WTC11 (cell line): ENCODE measurements at regions not wholly inside any gene's neighbourhood (a gene's known extent, or its start where the extent isn't known, plus 50 kb on each side); places are given as distances from the start of the nearest gene placed in this dataset.

Experiments
- ATAC-seq: fragments of 200-7000 bp; cut with Tn5 transposase; 2 replicates; pipeline ENCODE4 v1.10.0; 2021; ENCODE audit warnings: mild to moderate bottlenecking, moderate library complexity
- CTCF ChIA-PET: fragments of 300-600 bp; sonication (Branson Sonifier 250); formaldehyde crosslinking; loops from one replicate; lab custom pipeline; 2021; ENCODE audit warnings: antibody characterized with exemption; lab: Charles Lee
- POLR2A ChIA-PET: fragments of 350-600 bp; sonication (Branson Sonifier 250); formaldehyde crosslinking; loops from one replicate; lab custom pipeline; 2021; ENCODE audit warnings: antibody characterized with exemption; lab: Charles Lee
- DNase-seq: peaks from one replicate; pipeline ENCODE4 v3.0.0; 2021; ENCODE audit warnings: low spot score
- H3K27ac Mint-ChIP-seq: 2 replicates; pipeline ENCODE4 v1.8.0; 2021; ENCODE audit warnings: mixed read lengths
- H3K27me3 Mint-ChIP-seq: 2 replicates; pipeline ENCODE4 v1.8.0; 2021; ENCODE audit warnings: low read depth, mild to moderate bottlenecking, moderate library complexity, mixed read lengths
- H3K36me3 Mint-ChIP-seq: 2 replicates; pipeline ENCODE4 v1.8.0; 2021; ENCODE audit warnings: mixed read lengths
- H3K4me1 Mint-ChIP-seq: 2 replicates; pipeline ENCODE4 v1.8.0; 2022; ENCODE audit warnings: mixed read lengths
- H3K4me3 Mint-ChIP-seq: 2 replicates; pipeline ENCODE4 v1.8.0; 2021; ENCODE audit warnings: mild to moderate bottlenecking, moderate library complexity, mixed read lengths
- H3K9me3 Mint-ChIP-seq: 2 replicates; pipeline ENCODE4 v1.8.0; 2021; ENCODE audit warnings: mixed read lengths
- AFF4 ChIP-seq: sonication (generic); formaldehyde crosslinking; IDR thresholded peaks from 2 replicates; pipeline ENCODE4 v1.8.1; 2023; ENCODE audit warnings: mild to moderate bottlenecking, missing genetic modification reagents, borderline replicate concordance
- ETV6 ChIP-seq: sonication (generic); formaldehyde crosslinking; IDR thresholded peaks from 2 replicates; pipeline ENCODE4 v1.8.1; 2022; ENCODE audit warnings: mild to moderate bottlenecking, missing genetic modification reagents
- FOXP1 ChIP-seq: sonication (generic); formaldehyde crosslinking; IDR thresholded peaks from 2 replicates; pipeline ENCODE4 v1.8.0; 2022; ENCODE audit warnings: missing genetic modification reagents, mild to moderate bottlenecking, moderate library complexity, borderline replicate concordance
- FOXP4 ChIP-seq: sonication (generic); formaldehyde crosslinking; IDR thresholded peaks from 2 replicates; pipeline ENCODE4 v1.8.0; 2022; ENCODE audit warnings: mild to moderate bottlenecking, missing genetic modification reagents
- NFATC4 ChIP-seq: fragments of 250-450 bp; sonication (Bioruptor Pico); IDR thresholded peaks from 2 replicates; pipeline ENCODE4 v1.9.0; 2021; ENCODE audit warnings: mild to moderate bottlenecking
- NFE2L1 ChIP-seq: sonication (generic); formaldehyde crosslinking; IDR thresholded peaks from 2 replicates; pipeline ENCODE4 v1.8.1; 2023; ENCODE audit warnings: missing genetic modification reagents
- NR1H2 ChIP-seq: sonication (generic); formaldehyde crosslinking; IDR thresholded peaks from 2 replicates; pipeline ENCODE4 v1.9.0; 2021; ENCODE audit warnings: mild to moderate bottlenecking, moderate library complexity, missing genetic modification reagents
- NR2C2 ChIP-seq: sonication (generic); formaldehyde crosslinking; IDR thresholded peaks from 2 replicates; pipeline ENCODE4 v1.8.0; 2022; ENCODE audit warnings: mild to moderate bottlenecking, missing genetic modification reagents
- RORB ChIP-seq: fragments of 250-450 bp; sonication (Bioruptor Pico); IDR thresholded peaks from 2 replicates; pipeline ENCODE4 v1.9.0; 2021; ENCODE audit warnings: mild to moderate bottlenecking
- SP1 ChIP-seq: sonication (generic); formaldehyde crosslinking; conservative IDR thresholded peaks from 2 replicates; pipeline ENCODE4 v1.8.1; 2022; ENCODE audit warnings: missing genetic modification reagents
- ZBTB21 ChIP-seq: sonication (generic); formaldehyde crosslinking; IDR thresholded peaks from 2 replicates; pipeline ENCODE4 v1.8.1; 2023; ENCODE audit warnings: mild to moderate bottlenecking, missing genetic modification reagents, borderline replicate concordance
- ZMAT4 ChIP-seq: fragments of 250-450 bp; sonication (Bioruptor Pico); IDR thresholded peaks from 2 replicates; pipeline ENCODE4 v1.9.0; 2021; ENCODE audit warnings: mild to moderate bottlenecking
- ZNF396 ChIP-seq: fragments of 250-450 bp; sonication (Bioruptor Pico); IDR thresholded peaks from 2 replicates; pipeline ENCODE4 v1.8.0; 2021; ENCODE audit warnings: mild to moderate bottlenecking, moderate library complexity, borderline replicate concordance
- TF ChIP-seq, protein P1 (sequence below): sonication (generic); formaldehyde crosslinking; conservative IDR thresholded peaks from 2 replicates; pipeline ENCODE4 v1.8.1; 2023; ENCODE audit warnings: mild to moderate bottlenecking, low read depth, missing genetic modification reagents, moderate library complexity
- TF ChIP-seq, protein P2 (sequence below): sonication (generic); formaldehyde crosslinking; IDR thresholded peaks from 2 replicates; pipeline ENCODE4 v1.8.1; 2022; ENCODE audit warnings: low read depth, mild to moderate bottlenecking, moderate library complexity, missing genetic modification reagents, borderline replicate concordance
- TF ChIP-seq, protein P3 (sequence below): fragments of 250-450 bp; sonication (Bioruptor Pico); IDR thresholded peaks from 2 replicates; pipeline ENCODE4 v1.8.0; 2021; ENCODE audit warnings: mild to moderate bottlenecking
- TF ChIP-seq, protein P4 (sequence below): sonication (generic); formaldehyde crosslinking; IDR thresholded peaks from 2 replicates; pipeline ENCODE4 v1.8.1; 2022; ENCODE audit warnings: mild to moderate bottlenecking, missing genetic modification reagents, moderate library complexity, borderline replicate concordance

DNA sequence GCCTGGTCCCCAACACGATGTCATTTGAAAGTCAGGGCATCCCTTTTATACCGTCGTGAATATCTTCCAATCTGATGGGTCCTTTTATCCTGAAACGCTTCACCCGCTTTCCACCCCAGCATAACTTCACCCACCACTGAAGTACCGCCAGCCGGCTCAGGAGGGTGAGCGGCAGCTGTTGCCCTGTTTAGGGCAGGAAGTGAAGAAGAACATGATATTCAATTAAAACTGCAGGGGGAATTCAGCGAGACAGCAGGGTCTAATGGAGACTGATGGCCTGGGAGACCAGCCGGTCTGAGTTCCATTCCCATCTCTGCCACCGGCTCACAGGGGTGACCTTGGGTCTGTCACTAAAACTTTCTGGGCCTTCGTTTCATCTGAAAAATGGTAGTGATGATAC lies 68.2 kb upstream of the EGFLAM start:
- ATAC-seq (no peak), DNase-seq (no peak)
- peaks cover 6% of the 10 kb centered on the region; the same call in 1 of the 2 replicates for H3K27me3 Mint-ChIP-seq
- ChIA-PET POLR2A (no interaction called here), CTCF (interaction anchor here (2.6 kb wide), 1 partner anchor 238 kb away, joined by 10 read pairs; no protein-coding TSS in a partner anchor)
- H3K4me1 Mint-ChIP-seq = peaks cover 22% of the 10 kb centered on the region
- H3K4me3 Mint-ChIP-seq = no peak overlapping the region
- no peaks in the 10 kb centered on the region for H3K36me3 Mint-ChIP-seq
- no peaks in the 10 kb centered on the region; the same call in 1 of the 2 replicates for H3K9me3 Mint-ChIP-seq
- TF ChIP-seq AFF4 (CRISPR knock-in tag) (no peak), RORB (CRISPR knock-in tag) (no peak), FOXP4 (CRISPR knock-in tag) (no peak), ZMAT4 (CRISPR knock-in tag) (no peak), ZBTB21 (CRISPR knock-in tag) (no peak), NFE2L1 (CRISPR knock-in tag) (no peak), ETV6 (CRISPR knock-in tag) (no peak), FOXP1 (CRISPR knock-in tag) (no peak), NFATC4 (CRISPR knock-in tag) (no peak), SP1 (CRISPR knock-in tag) (no peak), ZNF396 (no peak), NR2C2 (no peak), NR1H2 (CRISPR knock-in tag) (no peak)
- TF ChIP-seq, protein P1, sequence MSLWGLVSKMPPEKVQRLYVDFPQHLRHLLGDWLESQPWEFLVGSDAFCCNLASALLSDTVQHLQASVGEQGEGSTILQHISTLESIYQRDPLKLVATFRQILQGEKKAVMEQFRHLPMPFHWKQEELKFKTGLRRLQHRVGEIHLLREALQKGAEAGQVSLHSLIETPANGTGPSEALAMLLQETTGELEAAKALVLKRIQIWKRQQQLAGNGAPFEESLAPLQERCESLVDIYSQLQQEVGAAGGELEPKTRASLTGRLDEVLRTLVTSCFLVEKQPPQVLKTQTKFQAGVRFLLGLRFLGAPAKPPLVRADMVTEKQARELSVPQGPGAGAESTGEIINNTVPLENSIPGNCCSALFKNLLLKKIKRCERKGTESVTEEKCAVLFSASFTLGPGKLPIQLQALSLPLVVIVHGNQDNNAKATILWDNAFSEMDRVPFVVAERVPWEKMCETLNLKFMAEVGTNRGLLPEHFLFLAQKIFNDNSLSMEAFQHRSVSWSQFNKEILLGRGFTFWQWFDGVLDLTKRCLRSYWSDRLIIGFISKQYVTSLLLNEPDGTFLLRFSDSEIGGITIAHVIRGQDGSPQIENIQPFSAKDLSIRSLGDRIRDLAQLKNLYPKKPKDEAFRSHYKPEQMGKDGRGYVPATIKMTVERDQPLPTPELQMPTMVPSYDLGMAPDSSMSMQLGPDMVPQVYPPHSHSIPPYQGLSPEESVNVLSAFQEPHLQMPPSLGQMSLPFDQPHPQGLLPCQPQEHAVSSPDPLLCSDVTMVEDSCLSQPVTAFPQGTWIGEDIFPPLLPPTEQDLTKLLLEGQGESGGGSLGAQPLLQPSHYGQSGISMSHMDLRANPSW (CRISPR knock-in tag) = no peak
- TF ChIP-seq, protein P2, sequence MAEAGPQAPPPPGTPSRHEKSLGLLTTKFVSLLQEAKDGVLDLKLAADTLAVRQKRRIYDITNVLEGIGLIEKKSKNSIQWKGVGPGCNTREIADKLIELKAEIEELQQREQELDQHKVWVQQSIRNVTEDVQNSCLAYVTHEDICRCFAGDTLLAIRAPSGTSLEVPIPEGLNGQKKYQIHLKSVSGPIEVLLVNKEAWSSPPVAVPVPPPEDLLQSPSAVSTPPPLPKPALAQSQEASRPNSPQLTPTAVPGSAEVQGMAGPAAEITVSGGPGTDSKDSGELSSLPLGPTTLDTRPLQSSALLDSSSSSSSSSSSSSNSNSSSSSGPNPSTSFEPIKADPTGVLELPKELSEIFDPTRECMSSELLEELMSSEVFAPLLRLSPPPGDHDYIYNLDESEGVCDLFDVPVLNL = no peak
- TF ChIP-seq, protein P3, sequence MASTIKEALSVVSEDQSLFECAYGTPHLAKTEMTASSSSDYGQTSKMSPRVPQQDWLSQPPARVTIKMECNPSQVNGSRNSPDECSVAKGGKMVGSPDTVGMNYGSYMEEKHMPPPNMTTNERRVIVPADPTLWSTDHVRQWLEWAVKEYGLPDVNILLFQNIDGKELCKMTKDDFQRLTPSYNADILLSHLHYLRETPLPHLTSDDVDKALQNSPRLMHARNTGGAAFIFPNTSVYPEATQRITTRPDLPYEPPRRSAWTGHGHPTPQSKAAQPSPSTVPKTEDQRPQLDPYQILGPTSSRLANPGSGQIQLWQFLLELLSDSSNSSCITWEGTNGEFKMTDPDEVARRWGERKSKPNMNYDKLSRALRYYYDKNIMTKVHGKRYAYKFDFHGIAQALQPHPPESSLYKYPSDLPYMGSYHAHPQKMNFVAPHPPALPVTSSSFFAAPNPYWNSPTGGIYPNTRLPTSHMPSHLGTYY (CRISPR knock-in tag) = no peak
- TF ChIP-seq, protein P4, sequence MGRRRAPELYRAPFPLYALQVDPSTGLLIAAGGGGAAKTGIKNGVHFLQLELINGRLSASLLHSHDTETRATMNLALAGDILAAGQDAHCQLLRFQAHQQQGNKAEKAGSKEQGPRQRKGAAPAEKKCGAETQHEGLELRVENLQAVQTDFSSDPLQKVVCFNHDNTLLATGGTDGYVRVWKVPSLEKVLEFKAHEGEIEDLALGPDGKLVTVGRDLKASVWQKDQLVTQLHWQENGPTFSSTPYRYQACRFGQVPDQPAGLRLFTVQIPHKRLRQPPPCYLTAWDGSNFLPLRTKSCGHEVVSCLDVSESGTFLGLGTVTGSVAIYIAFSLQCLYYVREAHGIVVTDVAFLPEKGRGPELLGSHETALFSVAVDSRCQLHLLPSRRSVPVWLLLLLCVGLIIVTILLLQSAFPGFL (CRISPR knock-in tag) = no peak
- H3K27ac Mint-ChIP-seq = no peak overlapping the region
